Glutamatergic neuron (in vitro differentiated cells): ENCODE measurements at regions not wholly inside any gene's neighbourhood (a gene's known extent, or its start where the extent isn't known, plus 50 kb on each side); places are given as distances from the start of the nearest gene placed in this dataset.

Source experiments
- DNase-seq: peaks from one replicate; pipeline ENCODE4 v3.0.0; 2022
- H3K27ac Mint-ChIP-seq: one replicate; pipeline ENCODE4 v1.8.0; 2020; ENCODE audit warnings: mild to moderate bottlenecking, mixed read lengths, inconsistent platforms; ENCODE audit not compliant: unreplicated experiment
- H3K27me3 Mint-ChIP-seq: one replicate; pipeline ENCODE4 v1.8.0; 2020; ENCODE audit warnings: mild to moderate bottlenecking, moderate library complexity, mixed read lengths, inconsistent platforms; ENCODE audit not compliant: unreplicated experiment
- H3K36me3 Mint-ChIP-seq: one replicate; pipeline ENCODE4 v1.8.0; 2020; ENCODE audit warnings: mild to moderate bottlenecking, mixed read lengths, inconsistent platforms; ENCODE audit not compliant: unreplicated experiment
- H3K4me1 Mint-ChIP-seq: one replicate; pipeline ENCODE4 v1.8.0; 2020; ENCODE audit warnings: mild to moderate bottlenecking, low read depth, mixed read lengths, inconsistent platforms; ENCODE audit not compliant: unreplicated experiment
- H3K4me3 Mint-ChIP-seq: one replicate; pipeline ENCODE4 v1.8.0; 2020; ENCODE audit warnings: mild to moderate bottlenecking, mixed read lengths, inconsistent platforms; ENCODE audit not compliant: unreplicated experiment
- H3K9me3 Mint-ChIP-seq: one replicate; pipeline ENCODE4 v1.8.0; 2020; ENCODE audit warnings: mild to moderate bottlenecking, moderate library complexity, mixed read lengths, inconsistent platforms; ENCODE audit not compliant: unreplicated experiment
- CTCF ChIP-seq: fragments of 200-600 bp; sonication (generic); IDR thresholded peaks from one replicate; pipeline ENCODE4 v1.5.0; 2021; ENCODE audit not compliant: partially characterized antibody, unreplicated experiment

GRCh38 chr6:109922851-109923250 is 55.3 kb upstream of the GPR6 start:
- no peaks in the 10 kb centered on the region for H3K36me3 Mint-ChIP-seq
- no peak for DNase-seq
- no peaks in the 10 kb centered on the region for H3K9me3 Mint-ChIP-seq
- H3K4me3 Mint-ChIP-seq = no peak overlapping the region
- H3K27ac Mint-ChIP-seq = no peak overlapping the region
- H3K4me1 Mint-ChIP-seq = no peaks in the 10 kb centered on the region
- peaks cover 2% of the 10 kb centered on the region for H3K27me3 Mint-ChIP-seq
- no peak for TF ChIP-seq CTCF

- no peaks in the 10 kb centered on the region for H3K36me3 Mint-ChIP-seq
- H3K27ac Mint-ChIP-seq = no peak overlapping the region
- no peak overlapping the region for H3K4me3 Mint-ChIP-seq
- peaks cover 2% of the 10 kb centered on the region for H3K27me3 Mint-ChIP-seq
- H3K9me3 Mint-ChIP-seq = no peaks in the 10 kb centered on the region
- no peaks in the 10 kb centered on the region for H3K4me1 Mint-ChIP-seq
- DNase-seq = no peak
- TF ChIP-seq CTCF = no peak
Measured at GRCh38 chr6:109925075-109925474, 53.0 kb upstream of the GPR6 start.

- no peaks in the 10 kb centered on the region for H3K9me3 Mint-ChIP-seq
- H3K4me3 Mint-ChIP-seq = no peak overlapping the region
- H3K4me1 Mint-ChIP-seq = no peaks in the 10 kb centered on the region
- H3K27me3 Mint-ChIP-seq = peaks cover 2% of the 10 kb centered on the region
- no peak for TF ChIP-seq CTCF
- no peak overlapping the region for H3K27ac Mint-ChIP-seq
- no peaks in the 10 kb centered on the region for H3K36me3 Mint-ChIP-seq
- no peak for DNase-seq
Measured at GRCh38 chr6:109927052-109927451, 51.1 kb upstream of the GPR6 start.
